B cell (primary cell): ENCODE measurements at regions not wholly inside any gene's neighbourhood (a gene's known extent, or its start where the extent isn't known, plus 50 kb on each side); places are given as distances from the start of the nearest gene placed in this dataset.

ENCODE experiments used
- CTCF ChIP-seq: fragments of 200-600 bp; IDR thresholded peaks from one replicate; pipeline ENCODE4 v1.8.0; 2022; ENCODE audit warnings: antibody characterized with exemption, mild to moderate bottlenecking
- EZH2 ChIP-seq: IDR thresholded peaks from 2 replicates; pipeline ENCODE4 v1.6.1; 2012; ENCODE audit warnings: borderline replicate concordance, low read depth, mild to moderate bottlenecking, moderate library complexity, low read length; ENCODE audit not compliant: insufficient read depth, poor library complexity, severe bottlenecking

GRCh38 chrX:140422501-140422900 lies 82.4 kb downstream of the SOX3 start:
- TF ChIP-seq CTCF = no peak
- TF ChIP-seq EZH2 = no peak
